Duodenal mucosa (tissue), 2 donors: ENCODE measurements at regions not wholly inside any gene's neighbourhood (a gene's known extent, or its start where the extent isn't known, plus 50 kb on each side); places are given as distances from the start of the nearest gene placed in this dataset.

Experiments
- H3K27ac ChIP-seq: one replicate; pipeline ENCODE4 v1.7.0; 2013; ENCODE audit warnings: low read depth, low read length
- H3K27me3 ChIP-seq, 2 donors: one replicate each; pipeline ENCODE4 v1.7.0; 2013; ENCODE audit warnings: low read length in 2 of 2, control low read depth in 1 of 2; ENCODE audit not compliant: insufficient read depth in 2 of 2, control insufficient read depth in 1 of 2
- H3K36me3 ChIP-seq, 2 donors: one replicate each; pipeline ENCODE4 v1.7.0; 2013; ENCODE audit warnings: low read length in 2 of 2, control low read depth in 1 of 2; ENCODE audit not compliant: insufficient read depth in 2 of 2, control insufficient read depth in 1 of 2
- H3K4me1 ChIP-seq, 2 donors: one replicate each; pipeline ENCODE4 v1.7.0; 2013; ENCODE audit warnings: low read length in 2 of 2, control low read depth in 1 of 2; ENCODE audit not compliant: insufficient read depth in 2 of 2, control insufficient read depth in 1 of 2
- H3K4me3 ChIP-seq, 2 donors: one replicate each; pipeline ENCODE4 v1.7.0; 2013; ENCODE audit warnings: low read length in 2 of 2, low read depth in 1 of 2
- H3K9ac ChIP-seq, 2 donors: one replicate each; pipeline ENCODE4 v1.7.0; 2013; ENCODE audit warnings: low read length in 2 of 2, low read depth in 1 of 2
- H3K9me3 ChIP-seq, 2 donors: one replicate each; pipeline ENCODE4 v1.7.0; 2013; ENCODE audit warnings: low read length in 2 of 2, control low read depth in 1 of 2; ENCODE audit not compliant: control insufficient read depth in 1 of 2

DNA sequence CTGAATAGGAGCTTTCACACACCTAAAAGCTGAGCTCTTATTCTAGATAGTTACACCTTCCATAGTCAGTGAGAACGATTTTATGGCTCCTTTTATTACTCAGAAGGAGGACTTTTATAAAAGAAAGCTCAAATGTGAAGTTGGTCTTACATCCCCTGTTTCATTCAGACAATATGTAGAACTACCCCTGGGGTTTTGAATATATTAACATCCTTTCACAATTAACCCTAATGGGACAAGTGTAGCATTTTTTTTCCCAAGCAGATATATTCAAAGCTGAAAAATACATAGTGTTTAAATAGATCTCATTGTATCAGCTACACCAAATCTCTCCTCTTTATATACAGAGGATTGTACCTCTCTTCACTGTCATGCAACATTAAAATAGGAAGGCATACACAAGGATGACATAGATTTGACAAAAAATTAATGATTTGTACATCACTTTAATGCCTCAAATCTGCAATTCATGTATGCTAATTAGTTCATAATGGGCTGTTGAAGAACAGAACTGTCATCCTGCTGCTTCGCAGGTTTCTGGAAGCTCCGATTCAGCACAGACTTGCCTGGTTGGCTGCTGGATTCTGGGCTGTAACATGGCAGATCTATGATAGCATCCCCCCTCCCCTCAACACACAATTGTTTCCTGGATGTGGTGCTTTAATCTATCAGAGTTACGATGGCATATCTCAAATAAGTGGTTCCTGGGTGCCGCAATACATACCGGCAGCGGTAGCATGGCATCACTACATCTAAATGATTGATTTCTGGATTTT is 129.7 kb upstream of the PARD3B start:
- Histone ChIP-seq H3K4me3 (no peak overlapping the region), H3K9me3 (peaks cover 2 to 12% of the 10 kb centered on the region in 2 donors), H3K9ac (no peak overlapping the region), H3K27ac (no peak overlapping the region), H3K36me3 (no peaks in the 10 kb centered on the region), H3K27me3 (no peaks in the 10 kb centered on the region), H3K4me1 (no peaks in the 10 kb centered on the region)

- H3K27me3 ChIP-seq: no peaks in the 10 kb centered on the region
- no peak overlapping the region for H3K27ac ChIP-seq
- no peaks in the 10 kb centered on the region for H3K36me3 ChIP-seq
- no peak overlapping the region for H3K4me3 ChIP-seq
- H3K4me1 ChIP-seq: no peaks in the 10 kb centered on the region
- H3K9ac ChIP-seq: no peak overlapping the region
- peaks cover 2 to 12% of the 10 kb centered on the region in 2 donors for H3K9me3 ChIP-seq
Observed at GRCh38 chr2:204416236-204416635, 129.0 kb upstream of the PARD3B start.

DNA sequence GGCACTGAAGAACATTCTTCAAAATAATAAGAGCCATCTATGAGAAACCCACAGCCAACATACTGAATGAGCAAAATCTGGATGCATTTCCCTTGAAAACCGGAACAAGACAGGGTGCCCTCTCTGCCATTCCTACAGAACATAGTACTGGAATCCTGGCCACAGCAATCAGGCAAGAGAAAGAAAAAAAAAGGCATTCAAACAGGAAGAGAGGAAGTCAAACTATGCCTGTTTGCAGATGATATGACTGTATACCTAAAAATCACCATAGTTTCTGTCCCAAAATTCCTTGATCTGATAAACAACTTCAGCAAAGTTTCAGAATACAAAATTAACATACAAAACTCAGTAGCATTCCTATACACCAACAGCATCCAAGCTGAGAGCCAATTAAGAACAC is 119.5 kb upstream of the PARD3B start:
- no peak overlapping the region for H3K4me3 ChIP-seq
- H3K9me3 ChIP-seq: no peaks in the 10 kb centered on the region
- no peak overlapping the region for H3K9ac ChIP-seq
- H3K27ac ChIP-seq: no peak overlapping the region
- no peaks in the 10 kb centered on the region for H3K36me3 ChIP-seq
- no peaks in the 10 kb centered on the region for H3K27me3 ChIP-seq
- H3K4me1 ChIP-seq: no peaks in the 10 kb centered on the region

- Histone ChIP-seq H3K27me3 (no peaks in the 10 kb centered on the region), H3K36me3 (no peaks in the 10 kb centered on the region), H3K9ac (no peak overlapping the region), H3K4me1 (no peaks in the 10 kb centered on the region), H3K4me3 (no peak overlapping the region), H3K9me3 (peaks cover 6% of the 10 kb centered on the region in 2 donors), H3K27ac (no peak overlapping the region)
Observed at GRCh38 chr2:204428675-204429074, 116.6 kb upstream of the PARD3B start.

- Histone ChIP-seq H3K9me3 (peaks cover 6% of the 10 kb centered on the region in 2 donors), H3K4me1 (no peaks in the 10 kb centered on the region), H3K27ac (no peak overlapping the region)
Observed at GRCh38 chr2:204431529-204431928, 113.7 kb upstream of the PARD3B start.

DNA sequence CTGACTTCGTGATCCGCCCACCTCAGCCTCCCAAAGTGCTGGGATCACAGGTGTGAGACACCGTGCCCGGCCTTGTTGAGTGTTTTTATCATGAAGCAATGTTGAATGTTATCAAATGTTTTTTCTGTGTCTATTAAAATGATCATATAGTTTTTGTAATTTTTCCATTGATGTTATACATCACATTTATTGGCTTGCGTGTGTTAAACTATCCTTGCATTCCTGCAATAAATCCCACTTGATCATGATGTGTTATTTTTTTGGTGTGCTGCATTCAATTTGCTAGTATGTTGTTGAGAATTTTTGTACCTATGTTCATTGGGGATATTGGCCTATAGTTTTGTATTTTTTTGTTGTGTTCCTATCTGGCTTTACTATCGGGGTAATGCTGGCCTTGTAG is 113.1 kb upstream of the PARD3B start:
- Histone ChIP-seq H3K27ac (no peak overlapping the region), H3K36me3 (no peaks in the 10 kb centered on the region), H3K4me3 (no peak overlapping the region), H3K4me1 (no peaks in the 10 kb centered on the region), H3K9ac (no peak overlapping the region), H3K27me3 (no peaks in the 10 kb centered on the region), H3K9me3 (peaks cover 6% of the 10 kb centered on the region in 2 donors)

More at GRCh38 chr2:204431529-204431928, 113.7 kb upstream of the PARD3B start:
- Histone ChIP-seq H3K9ac (no peak overlapping the region), H3K36me3 (no peaks in the 10 kb centered on the region), H3K27me3 (no peaks in the 10 kb centered on the region), H3K4me3 (no peak overlapping the region)

DNA sequence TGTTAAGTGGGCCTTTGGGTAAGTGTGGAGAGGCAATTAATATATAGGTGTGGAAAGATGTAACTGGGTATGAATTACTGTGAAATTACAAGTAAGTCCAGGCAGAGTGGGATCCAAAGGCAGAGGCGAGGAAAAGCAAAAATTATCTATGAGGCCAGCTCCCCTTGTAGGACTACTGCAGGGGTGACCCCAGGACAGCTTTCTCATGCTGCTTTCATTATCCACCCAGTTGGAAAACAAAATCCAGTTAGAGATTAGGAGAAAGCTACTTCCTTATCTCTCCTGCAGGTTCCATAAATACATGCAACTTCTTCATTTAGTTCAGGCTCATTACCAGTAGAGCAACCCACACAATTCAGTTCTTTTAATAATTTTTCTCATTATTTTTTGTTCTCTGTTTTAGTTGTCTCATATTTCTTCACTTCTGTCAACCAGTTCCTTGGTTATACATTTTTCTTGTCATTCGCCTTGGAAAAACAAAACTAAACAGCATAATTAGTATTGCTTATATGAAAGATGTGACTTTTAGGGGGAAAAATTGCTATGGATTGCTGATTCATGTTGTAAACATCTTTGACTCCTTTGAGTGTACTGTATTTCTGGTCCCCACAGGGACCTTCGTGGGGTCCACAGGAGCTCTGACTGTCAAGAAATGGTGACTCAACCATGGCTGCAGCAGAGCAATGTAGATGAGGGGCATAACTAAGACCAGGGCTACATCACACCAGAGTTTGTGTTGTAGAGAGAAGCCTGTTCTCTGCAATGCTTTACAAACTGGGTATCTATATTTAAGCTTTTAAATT is 110.4 kb upstream of the PARD3B start:
- Histone ChIP-seq H3K9ac (no peak overlapping the region), H3K36me3 (no peaks in the 10 kb centered on the region), H3K27ac (no peak overlapping the region), H3K9me3 (peaks cover 6% of the 10 kb centered on the region in 2 donors), H3K4me1 (no peaks in the 10 kb centered on the region), H3K27me3 (no peaks in the 10 kb centered on the region), H3K4me3 (no peak overlapping the region)

- no peaks in the 10 kb centered on the region for H3K27me3 ChIP-seq
- H3K36me3 ChIP-seq: no peaks in the 10 kb centered on the region
- no peaks in the 10 kb centered on the region for H3K4me1 ChIP-seq
- H3K9ac ChIP-seq: no peak overlapping the region
- H3K4me3 ChIP-seq: no peak overlapping the region
- H3K9me3 ChIP-seq: peaks cover 6% of the 10 kb centered on the region in 2 donors
- H3K27ac ChIP-seq: no peak overlapping the region
Observed at GRCh38 chr2:204436230-204436629, 109.0 kb upstream of the PARD3B start.

DNA sequence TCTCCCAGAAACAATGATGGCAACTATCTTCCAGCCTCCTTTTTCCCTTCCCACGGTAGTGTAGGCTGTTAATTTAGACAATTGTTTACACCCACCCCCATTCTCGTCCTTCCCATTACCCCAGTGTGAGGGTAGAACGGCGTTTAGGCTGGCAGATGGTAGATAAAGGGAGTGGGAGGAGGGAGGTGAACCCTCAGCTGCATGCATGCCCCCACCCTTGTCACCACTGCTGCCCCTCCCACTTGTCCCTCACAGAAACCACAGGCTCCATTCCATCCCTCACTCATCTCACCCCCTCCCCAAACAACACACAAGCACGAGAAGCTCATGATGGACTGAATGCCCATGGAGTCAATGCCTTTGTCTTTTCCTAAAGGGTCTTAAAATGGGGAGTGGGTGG is 107.9 kb upstream of the PARD3B start:
- Histone ChIP-seq H3K4me3 (no peak overlapping the region), H3K4me1 (no peaks in the 10 kb centered on the region), H3K9me3 (peaks cover 3% of the 10 kb centered on the region in 2 donors), H3K9ac (no peak overlapping the region), H3K27ac (no peak overlapping the region), H3K27me3 (no peaks in the 10 kb centered on the region), H3K36me3 (no peaks in the 10 kb centered on the region)
